Astrocyte (in vitro differentiated cells and primary cell): ENCODE measurements at regions not wholly inside any gene's neighbourhood (a gene's known extent, or its start where the extent isn't known, plus 50 kb on each side); places are given as distances from the start of the nearest gene placed in this dataset.

Experiments
- CTCF ChIP-seq: IDR thresholded peaks from 2 replicates; pipeline ENCODE4 v1.5.1; 2011; ENCODE audit warnings: low read depth, mild to moderate bottlenecking, inconsistent platforms, low read length, moderate library complexity; ENCODE audit not compliant: insufficient read depth
- EZH2 ChIP-seq: IDR thresholded peaks from 2 replicates; pipeline ENCODE4 v1.6.1; 2012; ENCODE audit warnings: mild to moderate bottlenecking, low read length, inconsistent platforms; ENCODE audit not compliant: insufficient read depth

- TF ChIP-seq EZH2 (no peak), CTCF (no peak)
Measured at GRCh38 chr2:67896476-67896875, 166.3 kb downstream of the C1D start.
